Stomach (tissue), 8 donors: ENCODE measurements at regions not wholly inside any gene's neighbourhood (a gene's known extent, or its start where the extent isn't known, plus 50 kb on each side); places are given as distances from the start of the nearest gene placed in this dataset.

Experiments used
- DNase-seq, 2 donors: peaks; one replicate each; pipeline versions ENCODE4 v3.0.0 to v3.0.0-alpha.2; 2013 to 2019
- H3K27ac ChIP-seq, 5 donors: fragments of 200-600 bp in 4 of 5; sonication (generic) in 4 of 5; one replicate each; pipeline ENCODE4 v1.5.1; 2013 to 2019; ENCODE audit warnings: mild to moderate bottlenecking in 1 of 5, moderate library complexity in 1 of 5
- H3K27me3 ChIP-seq, 3 donors: fragments of 200-600 bp; sonication (generic); one replicate each; pipeline ENCODE4 v1.5.1; 2017 to 2019; ENCODE audit warnings: mixed run types in 1 of 3
- H3K36me3 ChIP-seq, 4 donors: fragments of 200-600 bp; sonication (generic); 1 replicate in 3 of 4; 2 replicates in 1 of 4; pipeline ENCODE4 v1.5.1; 2016 to 2019
- H3K4me1 ChIP-seq, 4 donors: fragments of 200-600 bp; sonication (generic); one replicate each; pipeline ENCODE4 v1.5.1; 2016 to 2019
- H3K4me3 ChIP-seq, 4 donors: fragments of 200-600 bp; sonication (generic) in 3 of 4; one replicate each; pipeline ENCODE4 v1.5.1; 2016 to 2019; ENCODE audit warnings: mild to moderate bottlenecking in 1 of 4
- H3K9me3 ChIP-seq, 4 donors: fragments of 200-600 bp; sonication (generic); one replicate each; pipeline ENCODE4 v1.5.1; 2016 to 2019
- CTCF ChIP-seq, 7 experiments: fragments of 450-650 bp in 4 of 7; fragments of 200-600 bp in 3 of 7; sonication (generic) in 3 of 7; IDR thresholded peaks; one replicate each; pipeline ENCODE4 v1.5.1; 2016 to 2019; ENCODE audit warnings: antibody characterized with exemption in 7 of 7, control low read depth in 2 of 7, mild to moderate bottlenecking in 1 of 7
- EP300 ChIP-seq: sonication (generic); formaldehyde crosslinking; IDR thresholded peaks from one replicate; pipeline ENCODE4 v1.6.1; 2017; ENCODE audit warnings: antibody characterized with exemption
- POLR2A ChIP-seq, 4 donors: fragments of 450-650 bp; IDR thresholded peaks; one replicate each; pipeline ENCODE4 v1.6.1; 2016; ENCODE audit warnings: antibody characterized with exemption in 4 of 4, control low read depth in 2 of 4, mild to moderate bottlenecking in 1 of 4, moderate library complexity in 1 of 4
- POLR2AphosphoS5 ChIP-seq, 3 donors: sonication (generic); formaldehyde crosslinking; IDR thresholded peaks; one replicate each; pipeline ENCODE4 v1.6.1; 2016; ENCODE audit warnings: antibody characterized with exemption in 3 of 3
- WGBS, 5 donors: extraction: QIAGEN DNeasy Blood & Tissue Kit in 3 of 5; methylation state at CpG; one replicate each; pipeline versions ENCODE4 v1.1.5 to v1.1.7; 2013 to 2018; 5-methylcytosine and 5-hydroxymethylcytosine counted together
- intact Hi-C: fragments of 100-400 bp; cut with DNase I; formaldehyde crosslinking; loops from one replicate; pipeline ENCODE4 v1.15.1; 2023; ENCODE audit warnings: low total_unique reads
- donor health status: healthy with polysubstance abuse.
- donor health status: Bipolar disorder and iron deficiency.
- donor health status: healthy.

GRCh38 chr12:86621957-86622356, 365.8 kb upstream of the MGAT4C start:
- intact Hi-C loops = no loop called here
- DNase-seq = no peak

GRCh38 chr12:86613311-86613710, 357.1 kb upstream of the MGAT4C start:
- Histone ChIP-seq H3K27me3 (no peaks in the 10 kb centered on the region), H3K36me3 (no peaks in the 10 kb centered on the region), H3K4me3 (no peak overlapping the region), H3K27ac (no peak overlapping the region), H3K9me3 (peaks cover 0 to 4% (median 0%) of the 10 kb centered on the region in 4 donors), H3K4me1 (no peaks in the 10 kb centered on the region)
- DNase-seq = no peak
- WGBS, 5 donors = 32 to 65% (median 43%) methylated on average over 1 of the region's 1 CpG
- intact Hi-C loops = no loop called here
- no peak for TF ChIP-seq EP300
- no peak for TF ChIP-seq POLR2AphosphoS5 (IDR thresholded peaks at IDR 0.05)
- TF ChIP-seq CTCF (IDR thresholded peaks at IDR 0.05) = no peak
- TF ChIP-seq POLR2A (IDR thresholded peaks at IDR 0.05) = no peak

More at GRCh38 chr12:86621957-86622356, 365.8 kb upstream of the MGAT4C start:
- no peaks in the 10 kb centered on the region for H3K4me1 ChIP-seq
- TF ChIP-seq EP300 (no peak), POLR2A (IDR thresholded peaks at IDR 0.05) (no peak), POLR2AphosphoS5 (IDR thresholded peaks at IDR 0.05) (no peak), CTCF (IDR thresholded peaks at IDR 0.05) (no peak)
- 56 to 69% (median 61%) methylated on average over 2 of the region's 2 CpGs for whole genome bisulfite sequencing, 5 donors
- no peaks in the 10 kb centered on the region for H3K36me3 ChIP-seq
- H3K27me3 ChIP-seq = no peaks in the 10 kb centered on the region
- no peak overlapping the region for H3K4me3 ChIP-seq
- H3K9me3 ChIP-seq = peaks cover 0 to 52% (median 8%) of the 10 kb centered on the region in 4 donors
- H3K27ac ChIP-seq = no peak overlapping the region

- Histone ChIP-seq H3K36me3 (no peaks in the 10 kb centered on the region), H3K27ac (no peak overlapping the region), H3K4me3 (no peak overlapping the region), H3K9me3 (no peaks in the 10 kb centered on the region), H3K4me1 (no peaks in the 10 kb centered on the region), H3K27me3 (no peaks in the 10 kb centered on the region)
- intact Hi-C loops = no loop called here
- no peak for TF ChIP-seq POLR2AphosphoS5 (IDR thresholded peaks at IDR 0.05)
- no peak for TF ChIP-seq CTCF (IDR thresholded peaks at IDR 0.05)
- TF ChIP-seq POLR2A (IDR thresholded peaks at IDR 0.05) = no peak
- TF ChIP-seq EP300 = no peak
- no peak for DNase-seq
Observed at GRCh38 chr12:86608638-86609037, 352.4 kb upstream of the MGAT4C start.

- no peak for DNase-seq
- WGBS, 5 donors = 88 to 96% (median 93%) methylated on average over 22 to 27 of the region's 27 CpGs
- no peaks in the 10 kb centered on the region for H3K27me3 ChIP-seq
- intact Hi-C loops = no loop called here
- no peaks in the 10 kb centered on the region for H3K36me3 ChIP-seq
- no peak overlapping the region for H3K4me3 ChIP-seq
- no peaks in the 10 kb centered on the region for H3K4me1 ChIP-seq
- TF ChIP-seq POLR2A (IDR thresholded peaks at IDR 0.05) (no peak), CTCF (IDR thresholded peaks at IDR 0.05) (no peak), POLR2AphosphoS5 (IDR thresholded peaks at IDR 0.05) (no peak), EP300 (no peak)
- H3K9me3 ChIP-seq = peaks cover 0 to 16% (median 8%) of the 10 kb centered on the region in 4 donors
- no peak overlapping the region for H3K27ac ChIP-seq
Observed at GRCh38 chr12:86601550-86602308, 345.5 kb upstream of the MGAT4C start.
